Left lung (tissue), 4 donors: ENCODE measurements at regions not wholly inside any gene's neighbourhood (a gene's known extent, or its start where the extent isn't known, plus 50 kb on each side); places are given as distances from the start of the nearest gene placed in this dataset.

Source experiments
- ATAC-seq: fragments of 200-7000 bp; cut with Tn5 transposase; one replicate; pipeline ENCODE4 v1.9.1; 2020; ENCODE audit warnings: moderate library complexity
- DNase-seq, 4 donors: peaks; one replicate each; pipeline ENCODE4 v3.0.0-alpha.2; 2013 to 2020
- H3K27ac ChIP-seq, 2 donors: fragments of 200-600 bp; sonication (generic) in 1 of 2; one replicate each; pipeline versions ENCODE4 v1.5.0 to v1.8.0; 2020 to 2021
- H3K27me3 ChIP-seq, 2 donors: fragments of 200-600 bp; sonication (generic) in 1 of 2; one replicate each; pipeline versions ENCODE4 v1.5.0 to v1.8.0; 2020 to 2021
- H3K36me3 ChIP-seq, 2 donors: fragments of 200-600 bp; sonication (generic) in 1 of 2; one replicate each; pipeline versions ENCODE4 v1.5.0 to v1.8.0; 2020 to 2021
- H3K4me1 ChIP-seq, 2 donors: fragments of 200-600 bp; one replicate each; pipeline ENCODE4 v1.8.0; 2021
- H3K4me3 ChIP-seq, 2 donors: fragments of 200-600 bp; sonication (generic) in 1 of 2; one replicate each; pipeline versions ENCODE4 v1.5.0 to v1.8.0; 2020 to 2021; ENCODE audit warnings: mild to moderate bottlenecking in 1 of 2
- H3K9me3 ChIP-seq, 2 donors: fragments of 200-600 bp; sonication (generic) in 1 of 2; one replicate each; pipeline versions ENCODE4 v1.5.0 to v1.8.0; 2020 to 2021
- CTCF ChIP-seq, 2 donors: fragments of 200-600 bp; sonication (generic) in 1 of 2; IDR thresholded peaks; one replicate each; pipeline versions ENCODE4 v1.5.0 to v1.8.0; 2021; ENCODE audit warnings: antibody characterized with exemption in 2 of 2
- intact Hi-C, 2 donors: fragments of 100-400 bp; cut with DNase I; formaldehyde crosslinking; loops; one replicate each; pipeline versions ENCODE4 v1.11.2 to v1.14.2; 2022
- donor health status: DM: no; HTN: yes; CAD: no.
- donor health status: DM: no; HTN: no; CAD: no.

- Histone ChIP-seq H3K36me3 (no peaks in the 10 kb centered on the region), H3K27ac (peak overlapping the region in 1 of 2 donors; percentile 57), H3K4me1 (peaks cover 0 to 47% of the 10 kb centered on the region in 2 donors), H3K27me3 (no peaks in the 10 kb centered on the region), H3K9me3 (no peaks in the 10 kb centered on the region), H3K4me3 (no peak overlapping the region)
- TF ChIP-seq CTCF (IDR thresholded peaks at IDR 0.05), result no peak
- ATAC-seq (no peak), DNase-seq (no peak)
- intact Hi-C loops, result no loop called here
Measured at GRCh38 chr12:92079054-92079385, 66.6 kb downstream of the BTG1 start.

GRCh38 chr12:92078167-92079053 lies 67.2 kb downstream of the BTG1 start:
- Histone ChIP-seq H3K27me3 (no peaks in the 10 kb centered on the region), H3K4me1 (peaks cover 0 to 47% of the 10 kb centered on the region in 2 donors), H3K4me3 (no peak overlapping the region), H3K27ac (peak overlapping the region in 1 of 2 donors; percentile 57), H3K9me3 (no peaks in the 10 kb centered on the region), H3K36me3 (no peaks in the 10 kb centered on the region)
- intact Hi-C loops, result no loop called here
- TF ChIP-seq CTCF (IDR thresholded peaks at IDR 0.05), result no peak
- no peak for DNase-seq
- peak; percentile 25 for ATAC-seq

- H3K36me3 ChIP-seq, result no peaks in the 10 kb centered on the region
- peak overlapping the region in 1 of 2 donors; percentile 57 for H3K27ac ChIP-seq
- intact Hi-C loops, result no loop called here
- DNase-seq (no peak), ATAC-seq (no peak)
- peaks cover 0 to 47% of the 10 kb centered on the region in 2 donors for H3K4me1 ChIP-seq
- no peaks in the 10 kb centered on the region for H3K27me3 ChIP-seq
- no peaks in the 10 kb centered on the region for H3K9me3 ChIP-seq
- H3K4me3 ChIP-seq, result no peak overlapping the region
- TF ChIP-seq CTCF (IDR thresholded peaks at IDR 0.05), result no peak
Measured at GRCh38 chr12:92077530-92077929, 68.1 kb downstream of the BTG1 start.

GRCh38 chr12:92076101-92076500 lies 69.5 kb downstream of the BTG1 start:
- Histone ChIP-seq H3K27me3 (no peaks in the 10 kb centered on the region), H3K27ac (no peak overlapping the region), H3K4me1 (peaks cover 0 to 48% of the 10 kb centered on the region in 2 donors), H3K9me3 (no peaks in the 10 kb centered on the region), H3K36me3 (no peaks in the 10 kb centered on the region), H3K4me3 (no peak overlapping the region)
- TF ChIP-seq CTCF (IDR thresholded peaks at IDR 0.05), result no peak
- no peak for ATAC-seq
- no peak for DNase-seq
- intact Hi-C loops, result no loop called here

GRCh38 chr12:92075425-92075914 lies 70.2 kb downstream of the BTG1 start:
- ATAC-seq (peak; percentile 44), DNase-seq (no peak)
- no peaks in the 10 kb centered on the region for H3K27me3 ChIP-seq
- H3K4me3 ChIP-seq, result no peak overlapping the region
- H3K36me3 ChIP-seq, result no peaks in the 10 kb centered on the region
- H3K4me1 ChIP-seq, result peaks cover 0 to 48% of the 10 kb centered on the region in 2 donors
- intact Hi-C loops, result no loop called here
- H3K27ac ChIP-seq, result peak overlapping the region in 1 of 2 donors; percentile 15
- no peak for TF ChIP-seq CTCF (IDR thresholded peaks at IDR 0.05)
- H3K9me3 ChIP-seq, result no peaks in the 10 kb centered on the region
